HepG2 (cell line): ENCODE measurements at regions not wholly inside any gene's neighbourhood (a gene's known extent, or its start where the extent isn't known, plus 50 kb on each side); places are given as distances from the start of the nearest gene placed in this dataset.

ENCODE experiments used
- ATAC-seq: fragments of 200-7000 bp; cut with Tn5 transposase; 3 replicates; pipeline ENCODE4 v1.9.1; 2020; ENCODE audit warnings: mild to moderate bottlenecking, moderate library complexity
- BruUV-seq: library from RNA; stranded (reverse); fragments of 400-500 nt; replicated peaks from 2 replicates; lab custom pipeline; 2021; lab: Mats Ljungman, UMichigan
- CTCF ChIA-PET: fragments of 300-600 bp; formaldehyde crosslinking; extraction: SDS; loops from one replicate; lab custom pipeline; 2021; ENCODE audit warnings: low total read pairs, inconsistent platforms, low intra/inter-chr PET ratio; lab: Yijun Ruan, JAX
- POLR2A ChIA-PET: fragments of 350-600 bp; sonication (Branson Sonifier 250); formaldehyde crosslinking; loops from one replicate; lab custom pipeline; 2020; ENCODE audit warnings: antibody characterized with exemption, inconsistent platforms; lab: Yijun Ruan, JAX
- DNase-seq: peaks from one replicate; pipeline ENCODE4 v3.0.0-alpha.2; 2015; ENCODE audit warnings: low spot score
- FAIRE-seq: peaks from 3 replicates; lab custom pipeline; 2011; peaks lifted over from hg19 to GRCh38; lab: Jason Lieb, UNC
- H2AFZ ChIP-seq: one replicate; pipeline ENCODE4 v1.6.1; 2011; ENCODE audit warnings: low read length, inconsistent platforms
- H3K27ac ChIP-seq: fragments of 300-600 bp; 3 replicates; pipeline ENCODE4 v1.8.0; 2011; ENCODE audit warnings: mixed run types, mild to moderate bottlenecking, mixed read lengths, low read length, inconsistent platforms; ENCODE audit not compliant: insufficient read depth; ENCODE audit errors: extremely low read length
- H3K27me3 ChIP-seq, 2 experiments: fragments of 200-600 bp in 1 of 2; 2 replicates in 1 of 2; 3 replicates in 1 of 2; pipeline versions ENCODE4 v1.6.0 to v1.8.0; 2011; ENCODE audit warnings: low read length in 2 of 2, mild to moderate bottlenecking in 2 of 2, moderate library complexity in 2 of 2, inconsistent platforms in 1 of 2; ENCODE audit not compliant: insufficient read depth in 2 of 2, control insufficient read depth in 1 of 2
- H3K36me3 ChIP-seq, 2 experiments: fragments of 200-600 bp in 1 of 2; replicated peaks in 1 of 2; 2 replicates in 1 of 2; 3 replicates in 1 of 2; pipeline versions ENCODE4 v1.5.1 to v1.8.0; 2011; ENCODE audit warnings: low read length in 2 of 2, inconsistent platforms in 1 of 2; ENCODE audit not compliant: insufficient read depth in 2 of 2, control insufficient read depth in 1 of 2
- H3K4me1 ChIP-seq: 2 replicates; pipeline ENCODE4 v1.5.1; 2012; ENCODE audit warnings: low read length, inconsistent platforms; ENCODE audit not compliant: insufficient read depth
- H3K4me2 ChIP-seq: 2 replicates; pipeline ENCODE4 v1.6.0; 2011; ENCODE audit warnings: low read depth, low read length, inconsistent platforms
- H3K4me3 ChIP-seq, 3 experiments: fragments of 200-600 bp in 1 of 3; sonication (generic), shearing (Covaris generic) in 1 of 3; replicated peaks in 1 of 3; 2 replicates each; pipeline ENCODE4 v1.5.1; 2011 to 2016; ENCODE audit warnings: low read length in 3 of 3, inconsistent platforms in 2 of 3, low read depth in 2 of 3, mild to moderate bottlenecking in 2 of 3, control low read depth in 1 of 3, mixed read lengths in 1 of 3; ENCODE audit not compliant: insufficient read depth in 1 of 3
- H3K79me2 ChIP-seq: one replicate; pipeline ENCODE4 v1.6.1; 2011; ENCODE audit warnings: low read length, inconsistent platforms; ENCODE audit not compliant: insufficient read depth
- H3K9ac ChIP-seq: 2 replicates; pipeline ENCODE4 v1.6.0; 2011; ENCODE audit warnings: mild to moderate bottlenecking, low read depth, low read length, inconsistent platforms; ENCODE audit not compliant: insufficient read depth
- H3K9me3 ChIP-seq: 2 replicates; pipeline ENCODE4 v1.5.1; 2012; ENCODE audit warnings: mild to moderate bottlenecking, low read length
- H4K20me1 ChIP-seq: 2 replicates; pipeline ENCODE4 v1.6.0; 2011; ENCODE audit warnings: inconsistent platforms, mild to moderate bottlenecking, low read length, moderate library complexity; ENCODE audit not compliant: insufficient read depth
- ATF7 ChIP-seq, 2 experiments: fragments of 450-650 bp in 1 of 2; sonication (generic) in 1 of 2; formaldehyde crosslinking in 1 of 2; IDR thresholded peaks; 2 replicates each; pipeline versions ENCODE4 v1.4.0 to v1.6.1; 2016 to 2020; ENCODE audit warnings: antibody characterized with exemption in 1 of 2, mild to moderate bottlenecking in 1 of 2, missing genetic modification reagents in 1 of 2
- HDAC2 ChIP-seq: sonication (generic); formaldehyde crosslinking; IDR thresholded peaks from 2 replicates; pipeline ENCODE4 v1.4.0; 2020; ENCODE audit warnings: missing genetic modification reagents
- MAX ChIP-seq: IDR thresholded peaks from 2 replicates; pipeline ENCODE4 v1.6.1; 2012; ENCODE audit warnings: inconsistent platforms
- SALL1 ChIP-seq: sonication (generic); formaldehyde crosslinking; IDR thresholded peaks from 2 replicates; pipeline ENCODE4 v1.8.0; 2022; ENCODE audit warnings: mild to moderate bottlenecking, missing genetic modification reagents
- STAG1 ChIP-seq: sonication (generic); formaldehyde crosslinking; IDR thresholded peaks from 2 replicates; pipeline ENCODE4 v1.4.0; 2020; ENCODE audit warnings: missing genetic modification reagents
- ZFP91 ChIP-seq: sonication (generic); formaldehyde crosslinking; IDR thresholded peaks from 2 replicates; pipeline ENCODE4 v1.9.0; 2022; ENCODE audit warnings: missing genetic modification reagents, mild to moderate bottlenecking, borderline replicate concordance
- ZNF354B ChIP-seq: sonication (generic); formaldehyde crosslinking; IDR thresholded peaks from 2 replicates; pipeline ENCODE4 v1.8.0; 2022; ENCODE audit warnings: mild to moderate bottlenecking, missing genetic modification reagents
- ZNF512B ChIP-seq: sonication (generic); formaldehyde crosslinking; IDR thresholded peaks from 2 replicates; pipeline ENCODE4 v1.5.1; 2020; ENCODE audit warnings: missing genetic modification reagents, mild to moderate bottlenecking, borderline replicate concordance
- ZNF550 ChIP-seq: sonication (generic); formaldehyde crosslinking; IDR thresholded peaks from 2 replicates; pipeline ENCODE4 v1.4.0; 2020; ENCODE audit warnings: mild to moderate bottlenecking, missing genetic modification reagents, borderline replicate concordance
- ZNF83 ChIP-seq: sonication (generic); formaldehyde crosslinking; IDR thresholded peaks from 2 replicates; pipeline ENCODE4 v1.4.0; 2020; ENCODE audit warnings: missing genetic modification reagents, mild to moderate bottlenecking, borderline replicate concordance
- ZNF878 ChIP-seq: sonication (generic); formaldehyde crosslinking; IDR thresholded peaks from 2 replicates; pipeline ENCODE4 v1.8.1; 2023; ENCODE audit warnings: mild to moderate bottlenecking, missing genetic modification reagents, moderate library complexity
- ZSCAN30 ChIP-seq: sonication (generic); formaldehyde crosslinking; IDR thresholded peaks from 2 replicates; pipeline ENCODE4 v1.5.0; 2020; ENCODE audit warnings: mild to moderate bottlenecking, missing genetic modification reagents
- WGBS: methylation state at CpG from one replicate; pipeline ENCODE4 v1.1.6; 2017; ENCODE audit warnings: low lambda C conversion rate; 5-methylcytosine and 5-hydroxymethylcytosine counted together
- in situ Hi-C: cut with HindIII; loops from 2 replicates; pipeline ENCODE4 v1.10.0; 2017; ENCODE audit warnings: low pct_unique_long_range_greater_than_20kb; ENCODE audit not compliant: extremely low pct_ligation_motif_present
- intact Hi-C: fragments of 100-400 bp; cut with micrococcal nuclease; formaldehyde crosslinking; loops from one replicate; pipeline ENCODE4 v1.10.0; 2022; ENCODE audit not compliant: unreplicated experiment
- TF ChIP-seq, protein P1 (sequence below): IDR thresholded peaks from 2 replicates; pipeline ENCODE4 v1.6.1; 2016; ENCODE audit warnings: low read depth

DNA sequence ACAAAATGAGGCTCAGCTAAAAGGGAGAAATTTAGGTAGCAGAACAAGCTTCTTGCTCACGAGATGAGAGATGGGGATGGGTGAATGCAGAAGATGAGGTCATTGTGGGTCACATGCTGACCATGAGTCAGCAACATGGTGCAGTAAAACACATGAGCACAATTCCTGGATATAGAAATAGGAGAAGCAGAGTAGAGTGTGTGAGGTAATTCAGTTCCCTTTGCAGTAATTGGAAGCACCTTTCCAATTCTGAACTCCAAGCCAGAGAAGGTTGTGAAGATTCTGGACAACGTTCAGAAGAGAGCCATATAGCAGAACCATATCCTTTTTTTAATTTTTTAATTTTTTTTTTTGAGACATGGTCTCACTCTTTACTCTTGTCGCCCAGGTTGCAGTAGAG lies 62.0 kb upstream of the LMNTD1 start:
- no peaks in the 10 kb centered on the region; a peak in 1 of 5 replicates for H3K27me3 ChIP-seq
- TF ChIP-seq ZSCAN30 (CRISPR knock-in tag), result no peak
- TF ChIP-seq ATF7 (IDR thresholded peaks at IDR 0.05), result 0 out of 2 replicates have a peak, but pooled peaks have one; percentile 36
- TF ChIP-seq ATF7 (CRISPR knock-in tag; IDR thresholded peaks at IDR 0.05), result no peak
- intact Hi-C loops, result no loop called here
- H3K4me3 ChIP-seq, result no peak overlapping the region
- ChIA-PET POLR2A (no interaction called here), CTCF (no interaction called here)
- no TSS peak for BruUV-seq
- no peak for ATAC-seq
- H2AFZ ChIP-seq, result no peak overlapping the region
- no peak overlapping the region for H3K4me2 ChIP-seq
- no peaks in the 10 kb centered on the region for H3K4me1 ChIP-seq
- no peak for FAIRE-seq
- no peak overlapping the region for H3K27ac ChIP-seq
- WGBS, result 17% methylated on average over 3 of the region's 3 CpGs
- no peaks in the 10 kb centered on the region for H3K79me2 ChIP-seq
- H4K20me1 ChIP-seq, result no peaks in the 10 kb centered on the region
- DNase-seq, result no peak
- H3K9me3 ChIP-seq, result no peaks in the 10 kb centered on the region
- in situ Hi-C loops, result no loop called here
- no peaks in the 10 kb centered on the region for H3K36me3 ChIP-seq
- H3K9ac ChIP-seq, result no peak overlapping the region

DNA sequence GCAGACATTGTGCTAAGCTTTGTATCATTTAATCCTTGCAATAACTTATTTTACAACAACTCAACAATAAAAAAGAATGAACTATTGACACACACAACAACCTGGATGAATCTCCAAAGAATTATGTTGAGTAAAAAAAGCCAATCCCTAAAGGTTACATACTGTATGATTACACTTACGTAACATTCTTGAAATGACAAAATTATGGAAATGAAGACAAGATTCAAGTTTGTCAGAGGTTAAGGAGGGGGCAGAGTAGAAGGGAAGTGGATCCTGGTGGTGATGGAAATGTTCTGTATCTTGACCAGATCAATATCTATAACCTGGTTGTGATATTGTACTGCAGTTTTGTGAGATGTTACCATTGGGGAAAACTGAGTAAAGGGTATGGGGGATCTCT lies 63.2 kb upstream of the LMNTD1 start:
- Histone ChIP-seq H3K9me3 (no peaks in the 10 kb centered on the region), H4K20me1 (no peaks in the 10 kb centered on the region), H3K79me2 (no peaks in the 10 kb centered on the region), H3K27me3 (no peaks in the 10 kb centered on the region; a peak in 1 of 5 replicates), H3K36me3 (no peaks in the 10 kb centered on the region), H3K4me2 (no peak overlapping the region), H3K4me3 (no peak overlapping the region), H3K4me1 (no peaks in the 10 kb centered on the region), H3K27ac (no peak overlapping the region), H2AFZ (no peak overlapping the region), H3K9ac (no peak overlapping the region)
- BruUV-seq, result no TSS peak
- DNase-seq, result no peak
- ChIA-PET CTCF (no interaction called here), POLR2A (no interaction called here)
- intact Hi-C loops, result no loop called here
- 44% methylated on average over 1 of the region's 1 CpG for whole genome bisulfite sequencing
- no peak for ATAC-seq
- in situ Hi-C loops, result no loop called here
- no peak for FAIRE-seq
- TF ChIP-seq HDAC2 (CRISPR knock-in tag) (no peak), ZNF550 (CRISPR knock-in tag) (no peak), ZNF354B (no peak), SALL1 (CRISPR knock-in tag) (no peak), ZNF512B (CRISPR knock-in tag) (no peak), ZFP91 (CRISPR knock-in tag) (no peak), STAG1 (CRISPR knock-in tag) (no peak), ZNF83 (CRISPR knock-in tag) (no peak), ZNF878 (CRISPR knock-in tag) (no peak), MAX (no peak)
- TF ChIP-seq, protein P1, sequence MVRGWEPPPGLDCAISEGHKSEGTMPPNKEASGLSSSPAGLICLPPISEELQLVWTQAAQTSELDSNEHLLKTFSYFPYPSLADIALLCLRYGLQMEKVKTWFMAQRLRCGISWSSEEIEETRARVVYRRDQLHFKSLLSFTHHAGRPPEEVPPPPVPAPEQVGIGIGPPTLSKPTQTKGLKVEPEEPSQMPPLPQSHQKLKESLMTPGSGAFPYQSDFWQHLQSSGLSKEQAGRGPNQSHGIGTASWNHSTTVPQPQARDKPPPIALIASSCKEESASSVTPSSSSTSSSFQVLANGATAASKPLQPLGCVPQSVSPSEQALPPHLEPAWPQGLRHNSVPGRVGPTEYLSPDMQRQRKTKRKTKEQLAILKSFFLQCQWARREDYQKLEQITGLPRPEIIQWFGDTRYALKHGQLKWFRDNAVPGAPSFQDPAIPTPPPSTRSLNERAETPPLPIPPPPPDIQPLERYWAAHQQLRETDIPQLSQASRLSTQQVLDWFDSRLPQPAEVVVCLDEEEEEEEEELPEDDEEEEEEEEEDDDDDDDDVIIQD (CRISPR knock-in tag), result no peak
